MM.1S (cell line): ENCODE measurements at regions not wholly inside any gene's neighbourhood (a gene's known extent, or its start where the extent isn't known, plus 50 kb on each side); places are given as distances from the start of the nearest gene placed in this dataset.

ENCODE experiments used
- DNase-seq: peaks from one replicate; pipeline ENCODE4 v3.0.0-alpha.2; 2015
- H2AFZ ChIP-seq: fragments of 300-600 bp; sonication (generic); 2 replicates; pipeline ENCODE4 v1.6.0; 2016; ENCODE audit warnings: antibody characterized with exemption, low read length
- H3F3A ChIP-seq: fragments of 300-600 bp; sonication (generic); 2 replicates; pipeline ENCODE4 v1.6.1; 2016; ENCODE audit warnings: mild to moderate bottlenecking, antibody characterized with exemption, low read length, moderate library complexity, mixed read lengths; ENCODE audit not compliant: insufficient read depth
- H3K27ac ChIP-seq: fragments of 300-600 bp; sonication (generic); 2 replicates; pipeline ENCODE4 v1.5.1; 2016; ENCODE audit warnings: mild to moderate bottlenecking, low read length
- H3K27me3 ChIP-seq: fragments of 300-600 bp; sonication (generic); replicated peaks from 2 replicates; pipeline ENCODE4 v1.6.0; 2016; ENCODE audit warnings: low read length; ENCODE audit not compliant: insufficient read depth
- H3K36me3 ChIP-seq: fragments of 300-600 bp; sonication (generic); replicated peaks from 2 replicates; pipeline ENCODE4 v1.6.1; 2016; ENCODE audit warnings: mild to moderate bottlenecking, low read length, mixed read lengths; ENCODE audit not compliant: insufficient read depth
- H3K4me1 ChIP-seq: fragments of 300-600 bp; sonication (generic); 2 replicates; pipeline ENCODE4 v1.6.1; 2016; ENCODE audit warnings: low read length, mixed read lengths
- H3K4me2 ChIP-seq: fragments of 300-600 bp; sonication (generic); 2 replicates; pipeline ENCODE4 v1.6.0; 2016; ENCODE audit warnings: low read depth, low read length
- H3K4me3 ChIP-seq: fragments of 300-600 bp; sonication (generic); 2 replicates; pipeline ENCODE4 v1.5.1; 2016; ENCODE audit warnings: low read length, mixed read lengths
- H3K79me2 ChIP-seq: fragments of 300-600 bp; sonication (generic); 2 replicates; pipeline ENCODE4 v1.6.1; 2016; ENCODE audit warnings: mixed run types, low read length, mixed read lengths
- H3K9ac ChIP-seq: fragments of 300-600 bp; sonication (generic); 2 replicates; pipeline ENCODE4 v1.6.1; 2016; ENCODE audit warnings: low read length, mixed read lengths
- H3K9me2 ChIP-seq: fragments of 300-600 bp; sonication (generic); replicated peaks from 2 replicates; pipeline ENCODE4 v1.6.1; 2016; ENCODE audit warnings: mild to moderate bottlenecking, low read length, mixed read lengths; ENCODE audit not compliant: insufficient read depth
- H3K9me3 ChIP-seq: fragments of 300-600 bp; sonication (generic); replicated peaks from 2 replicates; pipeline ENCODE4 v1.6.1; 2016; ENCODE audit warnings: mild to moderate bottlenecking, low read length, mixed read lengths; ENCODE audit not compliant: insufficient read depth
- H4K20me1 ChIP-seq: fragments of 300-600 bp; sonication (generic); 2 replicates; pipeline ENCODE4 v1.6.1; 2016; ENCODE audit warnings: mild to moderate bottlenecking, low read length, moderate library complexity, mixed read lengths; ENCODE audit not compliant: insufficient read depth
- EZH2 ChIP-seq: fragments of 300-600 bp; sonication (generic); optimal IDR thresholded peaks from 2 replicates; pipeline ENCODE3; 2017; ENCODE audit warnings: low read depth, mild to moderate bottlenecking, antibody characterized with exemption, low read length, mixed read lengths
- EZH2phosphoT487 ChIP-seq: fragments of 300-600 bp; sonication (generic); IDR thresholded peaks from 2 replicates; pipeline ENCODE4 v1.6.1; 2018; ENCODE audit warnings: antibody characterized with exemption, low read length
- TF ChIP-seq, protein P1 (sequence below): fragments of 300-600 bp; sonication (generic); IDR thresholded peaks from 2 replicates; pipeline ENCODE4 v1.5.1; 2016; ENCODE audit warnings: antibody characterized with exemption, low read length, mixed read lengths

DNA sequence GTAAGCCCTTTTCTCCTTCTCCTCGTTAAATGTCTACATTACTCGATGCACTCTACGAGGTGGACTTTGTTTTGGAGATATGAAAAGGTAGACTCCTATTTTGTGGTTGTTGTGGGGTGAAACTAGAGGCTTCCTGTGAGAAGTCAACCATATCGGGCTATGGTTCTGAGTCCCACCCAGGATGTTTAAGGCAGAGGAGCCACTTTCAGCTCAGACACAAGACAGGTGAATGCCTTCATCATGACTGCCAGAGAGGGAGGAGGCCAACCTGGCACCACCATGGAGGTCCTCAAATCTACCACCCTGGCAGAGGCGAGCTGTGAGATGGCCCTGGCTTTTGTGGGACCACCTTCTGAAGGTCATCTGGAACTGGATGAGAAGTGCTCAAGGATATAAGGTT lies 154.4 kb upstream of the KLF3 start:
- H3F3A ChIP-seq = no peaks in the 10 kb centered on the region
- no peak overlapping the region for H3K4me3 ChIP-seq
- H3K79me2 ChIP-seq = no peaks in the 10 kb centered on the region
- H3K4me2 ChIP-seq = no peak overlapping the region
- no peak overlapping the region for H3K9ac ChIP-seq
- DNase-seq = no peak
- H3K9me2 ChIP-seq = no peaks in the 10 kb centered on the region
- H2AFZ ChIP-seq = no peak overlapping the region
- no peaks in the 10 kb centered on the region for H3K9me3 ChIP-seq
- no peaks in the 10 kb centered on the region for H4K20me1 ChIP-seq
- TF ChIP-seq EZH2phosphoT487 (no peak), EZH2 (no peak)
- TF ChIP-seq, protein P1, sequence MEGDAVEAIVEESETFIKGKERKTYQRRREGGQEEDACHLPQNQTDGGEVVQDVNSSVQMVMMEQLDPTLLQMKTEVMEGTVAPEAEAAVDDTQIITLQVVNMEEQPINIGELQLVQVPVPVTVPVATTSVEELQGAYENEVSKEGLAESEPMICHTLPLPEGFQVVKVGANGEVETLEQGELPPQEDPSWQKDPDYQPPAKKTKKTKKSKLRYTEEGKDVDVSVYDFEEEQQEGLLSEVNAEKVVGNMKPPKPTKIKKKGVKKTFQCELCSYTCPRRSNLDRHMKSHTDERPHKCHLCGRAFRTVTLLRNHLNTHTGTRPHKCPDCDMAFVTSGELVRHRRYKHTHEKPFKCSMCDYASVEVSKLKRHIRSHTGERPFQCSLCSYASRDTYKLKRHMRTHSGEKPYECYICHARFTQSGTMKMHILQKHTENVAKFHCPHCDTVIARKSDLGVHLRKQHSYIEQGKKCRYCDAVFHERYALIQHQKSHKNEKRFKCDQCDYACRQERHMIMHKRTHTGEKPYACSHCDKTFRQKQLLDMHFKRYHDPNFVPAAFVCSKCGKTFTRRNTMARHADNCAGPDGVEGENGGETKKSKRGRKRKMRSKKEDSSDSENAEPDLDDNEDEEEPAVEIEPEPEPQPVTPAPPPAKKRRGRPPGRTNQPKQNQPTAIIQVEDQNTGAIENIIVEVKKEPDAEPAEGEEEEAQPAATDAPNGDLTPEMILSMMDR = no peak
- no peaks in the 10 kb centered on the region for H3K36me3 ChIP-seq
- no peak overlapping the region for H3K27ac ChIP-seq
- no peaks in the 10 kb centered on the region for H3K27me3 ChIP-seq
- no peaks in the 10 kb centered on the region for H3K4me1 ChIP-seq

DNA sequence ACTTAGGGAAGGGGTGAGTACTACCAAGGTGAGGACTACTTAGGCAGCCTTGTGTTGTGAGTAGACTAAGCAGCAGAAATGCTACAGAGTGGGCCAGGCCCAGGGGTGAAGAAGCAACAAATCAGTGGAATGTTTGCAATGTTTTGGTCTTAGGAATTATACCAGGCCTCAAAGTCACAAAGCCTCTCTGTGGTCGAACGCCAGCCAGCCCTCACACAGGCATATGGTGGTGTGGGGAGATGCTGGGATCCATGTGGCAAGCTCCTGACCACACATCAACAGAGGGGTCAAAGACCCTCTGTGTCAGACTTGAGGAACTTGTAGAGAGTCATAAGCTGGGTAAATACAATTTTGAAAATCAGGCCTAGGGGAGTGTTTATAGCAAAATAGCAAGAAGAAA lies 153.8 kb upstream of the KLF3 start:
- H2AFZ ChIP-seq = no peak overlapping the region
- H3K36me3 ChIP-seq = no peaks in the 10 kb centered on the region
- no peaks in the 10 kb centered on the region for H4K20me1 ChIP-seq
- H3K27me3 ChIP-seq = no peaks in the 10 kb centered on the region
- no peaks in the 10 kb centered on the region for H3F3A ChIP-seq
- no peak overlapping the region for H3K4me3 ChIP-seq
- no peak overlapping the region for H3K4me2 ChIP-seq
- no peaks in the 10 kb centered on the region for H3K9me3 ChIP-seq
- no peak for DNase-seq
- TF ChIP-seq, protein P1 = no peak
- TF ChIP-seq EZH2 (no peak), EZH2phosphoT487 (no peak)
- no peak overlapping the region for H3K27ac ChIP-seq
- no peaks in the 10 kb centered on the region for H3K4me1 ChIP-seq
- no peaks in the 10 kb centered on the region for H3K79me2 ChIP-seq
- H3K9ac ChIP-seq = no peak overlapping the region
- H3K9me2 ChIP-seq = no peaks in the 10 kb centered on the region

DNA sequence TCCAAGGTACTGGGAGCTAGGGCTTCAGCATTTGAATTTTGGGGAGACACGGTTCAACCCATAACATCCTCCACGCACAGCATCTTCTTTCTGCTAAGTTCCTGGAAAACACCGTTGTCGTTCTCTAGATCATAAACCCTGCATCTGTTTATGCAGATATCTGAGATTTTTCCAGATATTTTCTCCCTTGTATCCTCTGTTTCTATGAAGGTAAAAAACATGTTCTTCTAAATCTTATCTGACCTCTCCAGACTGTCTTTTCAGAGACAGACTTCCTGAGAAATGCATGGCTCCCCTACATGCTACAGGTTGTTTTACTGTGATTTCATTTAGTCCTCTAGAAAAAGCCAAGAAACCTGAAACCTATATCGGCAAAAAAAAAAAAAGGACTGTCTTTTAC lies 152.3 kb upstream of the KLF3 start:
- Histone ChIP-seq H3K27ac (no peak overlapping the region), H3K4me1 (no peaks in the 10 kb centered on the region), H3K9ac (no peak overlapping the region), H3K4me2 (no peak overlapping the region), H3F3A (no peaks in the 10 kb centered on the region), H3K36me3 (no peaks in the 10 kb centered on the region), H3K27me3 (no peaks in the 10 kb centered on the region), H4K20me1 (no peaks in the 10 kb centered on the region), H3K79me2 (no peaks in the 10 kb centered on the region), H3K9me2 (no peaks in the 10 kb centered on the region), H3K9me3 (no peaks in the 10 kb centered on the region), H3K4me3 (no peak overlapping the region), H2AFZ (no peak overlapping the region)
- no peak for DNase-seq
- TF ChIP-seq EZH2phosphoT487 = no peak
- TF ChIP-seq, protein P1 = no peak
- TF ChIP-seq EZH2 = no peak
